PC-3 (cell line): ENCODE measurements at regions not wholly inside any gene's neighbourhood (a gene's known extent, or its start where the extent isn't known, plus 50 kb on each side); places are given as distances from the start of the nearest gene placed in this dataset.
"Not testable (repeated sequence)": the region's sequence is repeated elsewhere in the genome, so short reads cannot be mapped to it uniquely, and the experiment has no call there.

ENCODE experiments used
- EZH2 ChIP-seq: fragments of 300-600 bp; sonication (generic); IDR thresholded peaks from one replicate; pipeline ENCODE4 v1.6.1; 2017; ENCODE audit warnings: antibody characterized with exemption, mild to moderate bottlenecking, low read length; ENCODE audit not compliant: unreplicated experiment
- EZH2phosphoT487 ChIP-seq: fragments of 300-600 bp; sonication (generic); IDR thresholded peaks from 2 replicates; pipeline ENCODE4 v1.6.1; 2018; ENCODE audit warnings: mild to moderate bottlenecking, antibody characterized with exemption, low read length, borderline replicate concordance

- TF ChIP-seq EZH2, EZH2phosphoT487: not testable (repeated sequence)
Measured at GRCh38 chr4:118502967-118503366, 150.2 kb upstream of the PRSS12 start.
